ENCODE measurements at regions not wholly inside any gene's neighbourhood (a gene's known extent, or its start where the extent isn't known, plus 50 kb on each side); places are given as distances from the start of the nearest gene placed in this dataset.

DNA sequence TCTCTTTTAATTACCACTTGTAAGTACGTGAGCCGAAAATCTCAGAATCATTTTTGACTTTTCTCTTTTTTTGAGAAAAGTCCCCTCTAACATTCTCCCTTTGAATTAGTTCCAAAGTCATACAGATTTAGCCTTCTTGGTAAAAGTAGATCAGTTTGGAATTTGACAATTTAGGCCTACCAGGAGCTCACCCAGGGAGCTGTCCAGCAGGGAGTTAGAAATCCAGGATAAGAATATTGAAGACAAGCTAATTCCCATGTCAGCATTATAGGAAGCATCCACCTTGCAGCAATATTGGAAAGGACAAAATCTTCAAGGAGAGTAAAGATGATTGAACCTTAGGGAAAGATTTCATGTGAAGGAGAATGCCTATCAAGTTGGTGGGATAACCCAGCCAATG is 352.2 kb upstream of the CPEB2 start:
- intact Hi-C loops (cut with DNase I): no loop called here
- DNase-seq (ENCODE audit: low spot score): no peak

DNA sequence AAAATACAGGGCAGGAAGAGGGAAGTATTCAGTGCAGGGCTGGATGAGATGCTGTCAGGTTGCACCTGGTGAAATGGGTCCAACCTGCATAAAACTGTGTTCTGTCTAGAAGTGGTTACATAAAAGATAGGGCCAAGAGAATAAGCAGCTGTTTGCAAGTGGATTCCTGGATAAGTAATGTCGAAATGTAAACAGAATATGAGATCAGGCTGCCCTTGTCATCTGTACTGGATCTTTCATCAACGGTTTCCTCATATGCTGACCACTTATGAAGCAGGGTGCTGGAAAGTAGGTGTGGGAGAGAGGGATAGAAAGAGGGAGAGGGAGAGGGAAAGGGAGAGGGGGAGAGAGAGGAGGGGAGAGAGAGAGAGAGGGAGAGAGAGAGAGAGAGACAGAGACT is 349.8 kb upstream of the CPEB2 start:
- no peak for DNase-seq (ENCODE audit: low spot score)
- intact Hi-C loops (cut with DNase I): no loop called here

DNA sequence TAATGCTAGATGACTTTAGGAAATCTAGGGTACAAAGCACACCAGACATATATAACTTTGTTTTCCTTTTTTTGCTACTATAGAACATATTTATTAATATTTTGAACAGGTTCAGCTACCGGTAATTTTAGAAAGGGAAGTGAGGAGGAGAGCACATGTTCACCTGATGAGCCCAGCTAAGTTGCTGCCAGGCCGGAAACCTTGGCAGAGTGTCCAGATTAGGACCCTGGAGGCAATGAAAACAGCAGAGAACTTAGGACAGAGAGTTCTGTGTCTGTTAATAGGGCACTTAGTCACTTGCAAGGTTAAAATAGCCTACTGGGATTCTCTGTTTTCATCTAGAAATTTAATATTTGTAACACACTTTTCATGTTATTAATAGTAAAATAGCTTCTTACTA is 348.9 kb upstream of the CPEB2 start:
- intact Hi-C loops (cut with DNase I): no loop called here
- DNase-seq (ENCODE audit: low spot score): no peak

GRCh38 chr4:14659286-14659685 is 343.0 kb upstream of the CPEB2 start:
- intact Hi-C loops (cut with DNase I): no loop called here
- DNase-seq (ENCODE audit: low spot score): no peak

GRCh38 chr4:14667624-14668151 is 334.6 kb upstream of the CPEB2 start:
- DNase-seq (ENCODE audit: low spot score): no peak
- intact Hi-C loops (cut with DNase I): no loop called here

- DNase-seq (ENCODE audit: low spot score): no peak
- intact Hi-C loops (cut with DNase I): no loop called here
Measured at GRCh38 chr4:14668296-14668695, 334.0 kb upstream of the CPEB2 start.

DNA sequence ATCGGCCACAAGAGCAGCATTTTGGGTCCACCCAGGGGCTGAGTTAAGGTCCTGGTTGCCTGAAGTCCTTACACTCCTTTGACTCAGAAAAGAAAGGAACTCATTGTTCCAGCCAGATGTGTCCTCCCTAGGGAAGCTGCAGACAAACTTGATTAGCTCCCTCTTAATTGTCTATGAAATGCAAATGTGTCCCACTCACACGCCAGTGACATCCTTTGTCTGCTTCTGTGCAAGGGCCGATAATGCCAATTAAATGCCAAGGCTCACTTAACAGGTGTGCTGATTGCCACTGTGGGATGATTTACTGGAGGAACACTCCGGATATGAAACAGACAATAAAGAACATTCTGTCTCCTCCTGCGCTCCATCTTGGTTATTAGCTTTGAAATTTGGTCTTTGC is 332.9 kb upstream of the CPEB2 start:
- DNase-seq (ENCODE audit: low spot score): no peak
- intact Hi-C loops (cut with DNase I): no loop called here

- intact Hi-C loops (cut with DNase I): no loop called here
- no peak for DNase-seq (ENCODE audit: low spot score)
Measured at GRCh38 chr4:14671146-14671545, 331.1 kb upstream of the CPEB2 start.

DNA sequence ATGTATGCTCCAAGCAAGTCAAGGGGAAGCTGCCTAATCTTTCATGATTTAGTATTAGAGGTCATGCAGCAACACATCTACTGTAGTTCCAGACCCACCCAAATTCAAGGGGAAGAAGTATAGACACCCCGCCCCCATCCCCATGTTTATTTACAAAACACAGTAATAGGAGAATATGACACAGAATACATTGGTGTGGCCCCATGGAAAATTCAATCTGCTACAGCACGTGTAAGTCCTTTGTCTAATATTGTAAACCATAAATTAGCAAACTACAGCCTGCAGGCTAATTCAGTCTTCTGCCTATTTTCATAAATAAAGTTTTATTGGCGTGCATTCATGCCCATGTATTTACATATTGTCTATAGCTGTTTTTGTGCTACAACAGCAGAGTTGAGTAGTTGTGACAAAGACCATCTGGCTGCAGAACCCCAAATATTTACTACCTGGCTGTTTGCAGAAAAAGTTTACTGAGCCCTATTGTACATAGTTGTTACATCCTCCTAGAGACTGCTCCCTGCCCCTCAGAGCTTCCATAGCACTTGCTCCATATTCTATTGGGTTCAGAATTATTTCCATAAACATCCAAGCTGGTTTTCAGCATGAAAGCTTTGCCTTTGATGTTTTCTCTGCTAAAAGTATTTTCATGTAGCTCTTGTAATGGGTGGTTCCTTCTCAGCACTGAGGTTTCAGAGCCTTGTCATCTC is 326.8 kb upstream of the CPEB2 start:
- intact Hi-C loops (cut with DNase I): no loop called here
- no peak for DNase-seq (ENCODE audit: low spot score)

DNA sequence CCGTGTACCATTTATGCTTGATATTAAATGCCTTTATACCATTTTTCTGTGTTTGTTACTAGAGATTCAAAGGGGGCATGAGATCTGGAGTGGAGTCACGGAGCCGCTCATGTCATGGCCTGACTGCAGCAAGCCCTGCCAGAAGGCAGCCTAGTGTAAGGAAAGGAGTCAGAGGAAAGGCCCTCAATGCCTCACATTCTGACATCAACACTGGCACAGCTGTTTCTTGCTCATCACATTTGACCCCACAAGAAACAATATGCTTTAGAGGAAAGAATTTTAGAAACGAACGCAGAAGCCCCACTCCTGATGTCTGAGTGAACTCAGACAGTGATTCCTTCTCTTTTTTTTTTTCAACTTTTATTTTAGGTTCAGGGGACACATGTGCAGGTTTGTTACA is 322.4 kb upstream of the CPEB2 start:
- intact Hi-C loops (cut with DNase I): no loop called here
- DNase-seq (ENCODE audit: low spot score): no peak

GRCh38 chr4:14681330-14681729 is 321.0 kb upstream of the CPEB2 start:
- intact Hi-C loops (cut with DNase I): no loop called here
- DNase-seq (ENCODE audit: low spot score): no peak

DNA sequence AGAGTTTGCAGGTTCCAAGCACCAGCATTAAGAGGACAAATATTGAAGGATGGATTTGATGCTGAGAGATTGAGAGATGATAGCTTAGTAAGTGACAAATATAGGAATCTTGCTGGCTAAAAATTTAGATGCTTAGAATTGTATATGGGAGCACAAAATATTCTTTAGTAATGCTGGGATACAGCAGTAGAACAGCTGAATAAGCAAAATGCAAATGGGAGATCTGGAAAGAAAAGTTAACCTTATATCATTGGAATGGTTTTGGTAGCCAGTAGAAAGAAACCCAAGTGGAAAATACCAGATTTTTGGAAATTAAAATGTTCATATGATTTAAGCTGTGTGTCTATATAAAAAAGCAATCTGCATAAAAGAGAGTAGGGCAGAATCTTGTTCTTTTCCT is 308.6 kb upstream of the CPEB2 start:
- intact Hi-C loops (cut with DNase I): loop anchor here in 1 of 2 donors (2.0 kb wide), 1 partner anchor 75 kb away; no protein-coding TSS in a partner anchor
- no peak for DNase-seq (ENCODE audit: low spot score)

GRCh38 chr4:14695095-14695845 is 307.0 kb upstream of the CPEB2 start:
- no peak for DNase-seq (ENCODE audit: low spot score)
- intact Hi-C loops (cut with DNase I): loop anchor here in 1 of 2 donors (2.0 kb wide), 1 partner anchor 76 kb away; no protein-coding TSS in a partner anchor

DNA sequence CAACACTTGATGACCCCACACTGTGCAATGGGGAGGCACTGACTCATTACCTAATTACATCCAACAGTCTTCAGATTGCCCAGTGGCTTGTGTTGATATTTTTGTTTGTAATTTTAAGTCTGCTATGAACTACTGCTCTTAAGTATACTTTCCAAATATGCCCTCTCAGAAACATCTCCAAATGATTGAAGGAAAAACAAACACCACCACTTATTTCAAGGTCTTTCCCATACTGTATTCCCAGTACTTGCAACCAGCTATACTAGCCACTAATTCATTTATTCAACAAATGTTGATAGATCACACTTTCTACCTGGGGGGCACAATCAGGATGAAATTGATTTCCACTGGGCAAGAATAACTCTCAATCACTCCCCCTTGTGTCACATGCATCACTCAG is 302.2 kb upstream of the CPEB2 start:
- no peak for DNase-seq (ENCODE audit: low spot score)
- intact Hi-C loops (cut with DNase I): no loop called here

DNA sequence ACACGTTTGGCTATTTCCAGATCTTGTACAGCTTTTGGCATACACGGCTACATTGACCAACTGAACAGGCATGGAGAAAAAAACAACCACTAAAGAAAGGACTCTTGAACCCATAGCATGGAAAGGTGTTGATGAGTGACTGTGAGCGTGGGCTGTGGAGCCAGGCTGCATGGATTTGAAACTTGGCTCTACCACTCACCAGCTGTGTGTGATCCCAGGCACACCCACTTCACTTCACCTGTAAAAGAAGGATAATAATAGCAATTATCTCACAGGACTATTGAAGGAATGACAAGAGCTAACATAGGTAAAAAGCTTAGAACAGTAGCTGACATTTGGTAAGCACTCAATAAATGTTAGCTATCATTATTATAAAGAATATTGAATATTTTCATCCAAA is 301.7 kb upstream of the CPEB2 start:
- intact Hi-C loops (cut with DNase I): no loop called here
- no peak for DNase-seq (ENCODE audit: low spot score)

GRCh38 chr4:14701389-14701788 is 300.9 kb upstream of the CPEB2 start:
- DNase-seq (ENCODE audit: low spot score): no peak
- intact Hi-C loops (cut with DNase I): no loop called here

GRCh38 chr4:14701896-14702295 is 300.4 kb upstream of the CPEB2 start:
- no peak for DNase-seq (ENCODE audit: low spot score)
- intact Hi-C loops (cut with DNase I): no loop called here

- intact Hi-C loops (cut with DNase I): no loop called here
- DNase-seq (ENCODE audit: low spot score): no peak
Measured at GRCh38 chr4:14708574-14708973, 293.7 kb upstream of the CPEB2 start.

DNA sequence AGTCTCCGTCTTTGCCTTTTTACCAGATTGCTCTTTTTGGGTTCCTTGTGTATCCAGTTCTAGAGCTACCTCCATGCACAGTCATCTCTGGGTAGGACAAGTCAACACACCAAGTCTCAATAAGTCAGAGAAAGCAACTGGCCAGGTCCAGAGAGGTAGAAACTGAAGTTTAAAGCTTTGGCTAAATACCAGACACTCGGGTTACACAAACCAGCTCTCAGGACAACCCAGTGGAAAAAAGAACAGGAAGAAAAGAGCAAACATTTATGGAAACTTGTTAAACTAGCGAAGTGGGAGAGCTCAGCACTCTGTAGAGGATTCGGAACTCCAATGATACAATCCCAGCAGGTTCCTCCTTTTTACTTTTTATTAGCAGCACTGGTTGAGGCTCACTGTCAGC is 291.0 kb upstream of the CPEB2 start:
- intact Hi-C loops (cut with DNase I): no loop called here
- DNase-seq (ENCODE audit: low spot score): no peak

DNA sequence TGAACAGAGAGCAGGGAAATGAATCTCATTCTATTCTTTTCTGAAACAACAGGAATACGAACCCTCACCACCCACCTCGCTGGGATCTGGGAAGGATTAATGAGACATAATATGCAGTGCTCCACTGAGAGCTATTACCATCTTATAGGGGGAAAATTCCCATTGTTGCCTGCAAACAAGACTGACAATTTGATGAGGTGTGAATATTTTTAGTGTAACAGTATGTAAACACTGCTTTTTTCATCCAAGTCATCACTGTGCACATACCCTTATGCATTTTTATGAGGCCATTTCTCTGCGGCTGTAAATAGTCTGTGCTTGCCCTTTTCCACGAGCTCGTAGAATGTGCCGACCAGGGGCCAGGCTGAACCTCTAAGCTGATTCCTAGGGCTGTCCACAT is 285.6 kb upstream of the CPEB2 start:
- intact Hi-C loops (cut with DNase I): loop anchor here in 1 of 2 donors (5.0 kb wide), 1 partner anchor 974 kb away; no protein-coding TSS in a partner anchor
- no peak for DNase-seq (ENCODE audit: low spot score)

- intact Hi-C loops (cut with DNase I): loop anchor here in 1 of 2 donors (5.0 kb wide), 1 partner anchor 977 kb away; no protein-coding TSS in a partner anchor
- DNase-seq (ENCODE audit: low spot score): no peak
Measured at GRCh38 chr4:14719053-14719452, 283.2 kb upstream of the CPEB2 start.
